A549 (cell line): ENCODE measurements at regions not wholly inside any gene's neighbourhood (a gene's known extent, or its start where the extent isn't known, plus 50 kb on each side); places are given as distances from the start of the nearest gene placed in this dataset.

Experiments
- ATAC-seq, 2 experiments: fragments of 200-7000 bp in 1 of 2; fragments of >200 bp in 1 of 2; cut with Nextera tagmentation in 1 of 2; cut with Tn5 transposase in 1 of 2; 3 replicates each; pipeline versions ENCODE4 v1.8.0 to v1.9.1; 2018 to 2020; ENCODE audit warnings: mild to moderate bottlenecking in 1 of 2, moderate library complexity in 1 of 2
- CTCF ChIA-PET: fragments of 300-600 bp; sonication (Branson Sonifier 250); formaldehyde crosslinking; extraction: SDS; loops from one replicate; lab custom pipeline; 2021; ENCODE audit warnings: antibody characterized with exemption, inconsistent platforms; lab: Yijun Ruan, JAX
- POLR2A ChIA-PET: fragments of 350-600 bp; formaldehyde crosslinking; extraction: SDS; loops from one replicate; lab custom pipeline; 2021; ENCODE audit warnings: antibody characterized with exemption, inconsistent platforms; lab: Yijun Ruan, JAX
- DNase-seq, 2 experiments: peaks; one replicate each; pipeline versions ENCODE4 v3.0.0 to v3.0.0-alpha.2; 2011 to 2016; ENCODE audit warnings: low read depth in 1 of 2, low spot score in 1 of 2
- FAIRE-seq: peaks from 2 replicates; lab custom pipeline; 2011; peaks lifted over from hg19 to GRCh38; lab: Jason Lieb, UNC
- H3K27ac ChIP-seq, 2 experiments: fragments of >200 bp; sonication (Bioruptor Twin); formaldehyde crosslinking; 3 replicates each; pipeline ENCODE4 v1.5.1; 2016 to 2017
- H3K4me1 ChIP-seq: fragments of >200 bp; sonication (Bioruptor Twin); formaldehyde crosslinking; 3 replicates; pipeline ENCODE4 v1.6.1; 2016
- H3K4me2 ChIP-seq: fragments of >200 bp; sonication (Bioruptor Twin); formaldehyde crosslinking; 3 replicates; pipeline ENCODE4 v1.6.1; 2016
- H3K4me3 ChIP-seq: fragments of >200 bp; sonication (Bioruptor Twin); formaldehyde crosslinking; 3 replicates; pipeline ENCODE4 v1.5.1; 2016
- H3K9me3 ChIP-seq: fragments of >200 bp; sonication (Bioruptor Twin); formaldehyde crosslinking; 3 replicates; pipeline ENCODE4 v1.6.1; 2016
- BCL3 ChIP-seq: fragments of >200 bp; sonication (Bioruptor Twin); formaldehyde crosslinking; IDR thresholded peaks from 3 replicates; pipeline ENCODE4 v1.6.1; 2016
- CBX8 ChIP-seq: fragments of 200-600 bp; sonication (generic); IDR thresholded peaks from 2 replicates; pipeline ENCODE4 v1.6.1; 2016
- CEBPB ChIP-seq, 2 experiments: fragments of >200 bp in 1 of 2; sonication (Bioruptor Twin) in 1 of 2; formaldehyde crosslinking in 1 of 2; IDR thresholded peaks; 2 replicates each; pipeline ENCODE4 v1.6.1; 2012 to 2016
- CHD4 ChIP-seq: fragments of 200-600 bp; sonication (generic); IDR thresholded peaks from 2 replicates; pipeline ENCODE4 v1.6.1; 2016; ENCODE audit warnings: antibody characterized with exemption, mild to moderate bottlenecking, borderline replicate concordance
- CTCF ChIP-seq: fragments of >200 bp; sonication (Bioruptor Twin); formaldehyde crosslinking; IDR thresholded peaks from 3 replicates; pipeline ENCODE4 v1.5.1; 2016
- EHF ChIP-seq: fragments of 250-450 bp; sonication (Bioruptor Pico); IDR thresholded peaks from 2 replicates; pipeline ENCODE4 v1.5.0; 2020; ENCODE audit warnings: mild to moderate bottlenecking
- HES2 ChIP-seq: fragments of >200 bp; sonication (Bioruptor Twin); formaldehyde crosslinking; IDR thresholded peaks from 2 replicates; pipeline ENCODE4 v1.6.1; 2016
- HMGXB4 ChIP-seq: fragments of 250-450 bp; sonication (Bioruptor Pico); IDR thresholded peaks from 2 replicates; pipeline ENCODE4 v1.5.0; 2021; ENCODE audit warnings: mild to moderate bottlenecking, moderate library complexity, borderline replicate concordance
- HOXB13 ChIP-seq: fragments of 250-450 bp; sonication (Bioruptor Pico); IDR thresholded peaks from 2 replicates; pipeline ENCODE4 v1.5.0; 2020; ENCODE audit warnings: low read depth, mild to moderate bottlenecking, moderate library complexity
- HOXB5 ChIP-seq: fragments of 250-450 bp; sonication (Bioruptor Pico); IDR thresholded peaks from 2 replicates; pipeline ENCODE4 v1.5.0; 2020; ENCODE audit warnings: mild to moderate bottlenecking, moderate library complexity
- JUNB ChIP-seq: fragments of >200 bp; sonication (Bioruptor Twin); formaldehyde crosslinking; IDR thresholded peaks from 2 replicates; pipeline ENCODE4 v1.6.1; 2016
- KDM1A ChIP-seq: fragments of 200-600 bp; sonication (generic); IDR thresholded peaks from 2 replicates; pipeline ENCODE4 v1.6.1; 2016; ENCODE audit warnings: low read depth, mild to moderate bottlenecking
- MAX ChIP-seq: IDR thresholded peaks from 2 replicates; pipeline ENCODE4 v1.6.1; 2012
- MYC ChIP-seq: IDR thresholded peaks from 2 replicates; pipeline ENCODE4 v1.6.1; 2012; ENCODE audit warnings: mild to moderate bottlenecking, inconsistent platforms, low read length, improper control_type of control experiment, borderline replicate concordance
- NFE2L2 ChIP-seq: fragments of 150-350 bp; conservative IDR thresholded peaks from 2 replicates; pipeline ENCODE4 v1.6.1; 2014; ENCODE audit warnings: low read length
- NPAS2 ChIP-seq: fragments of 250-450 bp; sonication (Bioruptor Pico); IDR thresholded peaks from 2 replicates; pipeline ENCODE4 v1.8.0; 2022; ENCODE audit warnings: mild to moderate bottlenecking, moderate library complexity, borderline replicate concordance
- PHF8 ChIP-seq: fragments of 200-600 bp; sonication (generic); IDR thresholded peaks from 2 replicates; pipeline ENCODE4 v1.6.1; 2016; ENCODE audit warnings: low read depth, mild to moderate bottlenecking, antibody characterized with exemption, moderate library complexity, borderline replicate concordance
- POLR2AphosphoS2 ChIP-seq: conservative IDR thresholded peaks from 2 replicates; pipeline ENCODE4 v1.6.1; 2012; ENCODE audit warnings: low read length, improper control_type of control experiment, inconsistent platforms
- RAD21 ChIP-seq, 2 experiments: fragments of >200 bp in 1 of 2; sonication (Bioruptor Twin) in 1 of 2; formaldehyde crosslinking in 1 of 2; IDR thresholded peaks in 1 of 2; conservative IDR thresholded peaks in 1 of 2; 2 replicates in 1 of 2; 3 replicates in 1 of 2; pipeline ENCODE4 v1.6.1; 2012 to 2018; ENCODE audit warnings: inconsistent platforms in 1 of 2
- SMC3 ChIP-seq: fragments of >200 bp; sonication (Bioruptor Twin); formaldehyde crosslinking; IDR thresholded peaks from 3 replicates; pipeline ENCODE4 v1.6.1; 2018; ENCODE audit warnings: inconsistent platforms
- SREBF2 ChIP-seq: fragments of 450-650 bp; IDR thresholded peaks from 2 replicates; pipeline ENCODE4 v1.6.1; 2014; ENCODE audit warnings: mild to moderate bottlenecking, moderate library complexity
- ZC3H11A ChIP-seq: fragments of 450-650 bp; IDR thresholded peaks from 2 replicates; pipeline ENCODE4 v1.6.1; 2014; ENCODE audit warnings: antibody characterized with exemption, mild to moderate bottlenecking
- WGBS: methylation state at CpG from one replicate; pipeline ENCODE4 v1.1.6; 2017; ENCODE audit errors: missing lambda C conversion rate; 5-methylcytosine and 5-hydroxymethylcytosine counted together

GRCh38 chr21:15480160-15480559, 249.6 kb upstream of the USP25 start:
- peaks cover 14% of the 10 kb centered on the region for H3K4me1 ChIP-seq
- CTCF ChIA-PET, result interaction anchor here (0.6 kb wide), 1 partner anchor 231 kb away, joined by 5 read pairs; no protein-coding TSS in a partner anchor
- DNase-seq, result no peak
- ATAC-seq, result no peak
- H3K27ac ChIP-seq, result peak overlapping the region in 1 of 2 experiments; percentile 76; a peak in 3 of 6 replicates
- no peak for TF ChIP-seq CEBPB (IDR thresholded peaks at IDR 0.05)
- no peak for TF ChIP-seq EHF (CRISPR knock-in tag)
- no peak for TF ChIP-seq KDM1A
- no peak for TF ChIP-seq RAD21 (conservative IDR thresholded peaks at IDR 0.05 in 1 of 2, IDR thresholded peaks at IDR 0.05 in 1 of 2)
- no peak for TF ChIP-seq ZC3H11A
- TF ChIP-seq HMGXB4 (CRISPR knock-in tag), result no peak
- TF ChIP-seq HOXB5 (CRISPR knock-in tag), result no peak
- TF ChIP-seq HES2, result no peak
- no peak for TF ChIP-seq PHF8
- no peak for TF ChIP-seq SREBF2
- TF ChIP-seq POLR2AphosphoS2, result no peak
- H3K4me3 ChIP-seq, result no peak overlapping the region
- H3K4me2 ChIP-seq, result no peak overlapping the region
- H3K9me3 ChIP-seq, result peaks cover 8% of the 10 kb centered on the region; the same call in 1 of the 3 replicates
- POLR2A ChIA-PET, result no interaction called here
- 94% methylated on average over 6 of the region's 6 CpGs for WGBS
- no peak for FAIRE-seq

GRCh38 chr21:15483138-15483780, 246.5 kb upstream of the USP25 start:
- Histone ChIP-seq H3K4me3 (no peak overlapping the region), H3K4me1 (peaks cover 14% of the 10 kb centered on the region), H3K4me2 (peak overlapping the region; percentile 42)
- peak; percentile 100 for ATAC-seq
- peak; percentile 71 for TF ChIP-seq CTCF
- TF ChIP-seq RAD21 (conservative IDR thresholded peaks at IDR 0.05 in 1 of 2, IDR thresholded peaks at IDR 0.05 in 1 of 2), result peak; percentile 94 to 95
- peak; percentile 93 for TF ChIP-seq SMC3
- no peak for TF ChIP-seq MYC
- TF ChIP-seq, all 56 proteins: peak for 3
- POLR2A ChIA-PET, result interaction anchor here (1.0 kb wide), 1 partner anchor 418 kb away, joined by 5 read pairs; the partner anchor contains the start of gene NRIP1
- DNase-seq (peak; percentile 18 to 90), FAIRE-seq (no peak)
- Histone ChIP-seq H3K27ac (peak overlapping the region; percentile 72 to 76), H3K9me3 (no peaks in the 10 kb centered on the region)
- CTCF ChIA-PET, result interaction anchor here (0.6 to 2.1 kb wide), 35 partner anchors 11 to 627 kb away, joined by 3 to 8 read pairs (median 4); partner anchors contain the start of gene NRIP1
- WGBS, result 9% methylated on average over 8 of the region's 8 CpGs

- TF ChIP-seq CHD4, result no peak
- TF ChIP-seq HES2, result no peak
- no peak for TF ChIP-seq JUNB
- no peak for TF ChIP-seq CBX8
- no peak for TF ChIP-seq NFE2L2
- TF ChIP-seq RAD21 (conservative IDR thresholded peaks at IDR 0.05 in 1 of 2, IDR thresholded peaks at IDR 0.05 in 1 of 2), result no peak
- no peak for TF ChIP-seq KDM1A
- TF ChIP-seq SMC3, result no peak
- no peak for TF ChIP-seq HOXB13 (CRISPR knock-in tag)
- no peak for TF ChIP-seq MAX
- no peak for TF ChIP-seq NPAS2 (CRISPR knock-in tag)
- TF ChIP-seq EHF (CRISPR knock-in tag), result no peak
- TF ChIP-seq BCL3, result no peak
- no peak for TF ChIP-seq SREBF2
- POLR2A ChIA-PET, result no interaction called here
- H3K4me2 ChIP-seq, result no peak overlapping the region
Observed at GRCh38 chr21:15486460-15487195, 243.2 kb upstream of the USP25 start.

More at GRCh38 chr21:15486460-15487195, 243.2 kb upstream of the USP25 start:
- no peaks in the 10 kb centered on the region for H3K9me3 ChIP-seq
- CTCF ChIA-PET, result interaction anchor here (0.6 kb wide), 1 partner anchor 317 kb away, joined by 3 read pairs; no protein-coding TSS in a partner anchor
- WGBS, result 91% methylated on average over 11 of the region's 11 CpGs
- H3K27ac ChIP-seq, result no peak overlapping the region
- H3K4me3 ChIP-seq, result no peak overlapping the region
- H3K4me1 ChIP-seq, result peaks cover 14% of the 10 kb centered on the region
- ATAC-seq (no peak), DNase-seq (no peak), FAIRE-seq (no peak)
